IMR-90 (cell line): ENCODE measurements at regions not wholly inside any gene's neighbourhood (a gene's known extent, or its start where the extent isn't known, plus 50 kb on each side); places are given as distances from the start of the nearest gene placed in this dataset.

Experiments used
- MXI1 ChIP-seq: IDR thresholded peaks from 2 replicates; pipeline ENCODE4 v1.6.1; 2012; ENCODE audit warnings: low read depth, mild to moderate bottlenecking, low read length, moderate library complexity, borderline replicate concordance
- POLR2A ChIP-seq: IDR thresholded peaks from 2 replicates; pipeline ENCODE4 v1.6.1; 2012; ENCODE audit warnings: mild to moderate bottlenecking, low read depth, low read length

DNA sequence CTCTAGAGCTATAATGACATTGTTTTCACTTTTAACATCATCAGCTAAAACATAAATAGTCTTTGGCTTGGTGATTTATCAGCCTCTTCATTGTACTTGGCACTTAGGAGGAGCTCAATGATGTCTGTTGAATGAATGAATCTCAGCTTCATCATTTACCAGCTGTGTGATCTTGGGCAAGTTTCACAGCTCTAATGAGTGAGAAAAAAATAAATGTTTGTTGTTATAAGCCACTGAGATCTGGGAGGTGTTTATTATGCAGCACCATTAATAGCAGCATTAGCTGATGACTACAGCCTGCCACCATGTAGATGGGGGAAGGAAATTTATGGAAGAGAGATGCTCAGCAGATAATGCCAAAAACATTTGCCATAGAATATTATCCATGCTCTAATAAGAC is 63.6 kb upstream of the C1QTNF7 start:
- TF ChIP-seq MXI1, result no peak
- no peak for TF ChIP-seq POLR2A
